Panc1 (cell line): ENCODE measurements at regions not wholly inside any gene's neighbourhood (a gene's known extent, or its start where the extent isn't known, plus 50 kb on each side); places are given as distances from the start of the nearest gene placed in this dataset.

Experiments
- ATAC-seq: fragments of 200-7000 bp; cut with Tn5 transposase; 2 replicates; pipeline ENCODE4 v1.9.1; 2020; ENCODE audit warnings: mild to moderate bottlenecking, moderate library complexity
- BruUV-seq: library from RNA; stranded (reverse); fragments of 400-500 nt; replicated peaks from 2 replicates; lab custom pipeline; 2021; lab: Mats Ljungman, UMichigan
- CTCF ChIA-PET: fragments of 300-600 bp; sonication (Branson Sonifier 250); formaldehyde crosslinking; loops from one replicate; lab custom pipeline; 2022; ENCODE audit warnings: antibody characterized with exemption; lab: Charles Lee
- POLR2A ChIA-PET: fragments of 300-600 bp; sonication (Branson Sonifier 250); formaldehyde crosslinking; loops from one replicate; lab custom pipeline; 2022; ENCODE audit warnings: antibody characterized with exemption; lab: Charles Lee
- DNase-seq: peaks from one replicate; pipeline ENCODE4 v3.0.0-alpha.2; 2010; ENCODE audit warnings: low read depth, low spot score
- H3K27ac ChIP-seq: 2 replicates; pipeline ENCODE4 v1.5.1; 2011; ENCODE audit warnings: mild to moderate bottlenecking, low read length, inconsistent platforms
- H3K27me3 ChIP-seq: fragments of 200-500 bp; sonication (Bioruptor generic); 2 replicates; pipeline ENCODE4 v1.6.0; 2014; ENCODE audit warnings: low read length, inconsistent platforms; ENCODE audit not compliant: control insufficient read depth, insufficient read depth
- H3K36me3 ChIP-seq: fragments of 200-500 bp; sonication (Bioruptor generic); 2 replicates; pipeline ENCODE4 v1.5.1; 2014; ENCODE audit warnings: inconsistent platforms, mild to moderate bottlenecking, low read length, moderate library complexity; ENCODE audit not compliant: control insufficient read depth, insufficient read depth
- H3K4me1 ChIP-seq: 2 replicates; pipeline ENCODE4 v1.5.1; 2011; ENCODE audit warnings: inconsistent platforms, mild to moderate bottlenecking, low read length, moderate library complexity; ENCODE audit not compliant: control insufficient read depth, insufficient read depth
- H3K4me3 ChIP-seq, 2 experiments: 2 replicates each; pipeline ENCODE4 v1.5.1; 2011 to 2012; ENCODE audit warnings: low read depth in 2 of 2, low read length in 2 of 2, mild to moderate bottlenecking in 2 of 2, inconsistent platforms in 1 of 2, moderate library complexity in 1 of 2
- H3K9me3 ChIP-seq: fragments of 200-500 bp; sonication (Bioruptor generic); 2 replicates; pipeline ENCODE4 v1.5.1; 2014; ENCODE audit warnings: low read depth, mild to moderate bottlenecking, inconsistent platforms, low read length, moderate library complexity; ENCODE audit not compliant: control insufficient read depth, insufficient read depth
- CTCF ChIP-seq: fragments of 450-650 bp; IDR thresholded peaks from 2 replicates; pipeline ENCODE4 v1.5.1; 2017; ENCODE audit warnings: mild to moderate bottlenecking
- POLR2AphosphoS5 ChIP-seq: IDR thresholded peaks from 2 replicates; pipeline ENCODE4 v1.6.1; 2012; ENCODE audit warnings: mild to moderate bottlenecking, low read depth, low read length, moderate library complexity
- REST ChIP-seq, 2 experiments: IDR thresholded peaks; 2 replicates each; pipeline ENCODE4 v1.6.1; 2011 to 2012; ENCODE audit warnings: low read depth in 2 of 2, control low read depth in 1 of 2, low read length in 1 of 2, mild to moderate bottlenecking in 1 of 2, moderate library complexity in 1 of 2; ENCODE audit not compliant: insufficient read depth in 1 of 2
- SIN3A ChIP-seq: IDR thresholded peaks from 2 replicates; pipeline ENCODE4 v1.6.1; 2012; ENCODE audit warnings: low read depth, mild to moderate bottlenecking, low read length, moderate library complexity, borderline replicate concordance; ENCODE audit not compliant: insufficient read depth
- TCF7L2 ChIP-seq: IDR thresholded peaks from 2 replicates; pipeline ENCODE4 v1.6.1; 2011; ENCODE audit warnings: mild to moderate bottlenecking, low read depth, low read length, inconsistent platforms
- in situ Hi-C: cut with HindIII; loops from 2 replicates; pipeline ENCODE4 v1.10.0; 2016; ENCODE audit warnings: low sequenced_read_pairs, low pct_unique_long_range_greater_than_20kb
- intact Hi-C: fragments of 100-400 bp; cut with micrococcal nuclease; formaldehyde crosslinking; loops from one replicate; pipeline ENCODE4 v1.10.0; 2022; ENCODE audit not compliant: unreplicated experiment

GRCh38 chr14:53603994-53604393, 352.6 kb downstream of the BMP4 start:
- ATAC-seq (no peak), DNase-seq (no peak)
- H3K4me1 ChIP-seq: no peaks in the 10 kb centered on the region
- no peaks in the 10 kb centered on the region for H3K36me3 ChIP-seq
- no peak overlapping the region for H3K27ac ChIP-seq
- ChIA-PET CTCF (no interaction called here), POLR2A (no interaction called here)
- in situ Hi-C loops (no loop called here), intact Hi-C loops (no loop called here)
- H3K9me3 ChIP-seq: no peaks in the 10 kb centered on the region
- H3K27me3 ChIP-seq: no peaks in the 10 kb centered on the region
- H3K4me3 ChIP-seq: no peak overlapping the region
- BruUV-seq: no TSS peak
- TF ChIP-seq SIN3A: no peak
- no peak for TF ChIP-seq POLR2AphosphoS5
- no peak for TF ChIP-seq REST (IDR thresholded peaks at IDR 0.05; ENCODE audit: insufficient read depth in 1 of 2, low read depth in 2 of 2, low read length in 1 of 2)
- TF ChIP-seq TCF7L2: no peak
- TF ChIP-seq CTCF: no peak

- no peak overlapping the region for H3K27ac ChIP-seq
- in situ Hi-C loops: no loop called here
- ATAC-seq: no peak
- ChIA-PET POLR2A (no interaction called here), CTCF (no interaction called here)
- no peaks in the 10 kb centered on the region for H3K9me3 ChIP-seq
- DNase-seq: no peak
- H3K4me1 ChIP-seq: no peaks in the 10 kb centered on the region
- intact Hi-C loops: no loop called here
- no peaks in the 10 kb centered on the region for H3K36me3 ChIP-seq
- no peak for TF ChIP-seq POLR2AphosphoS5
- TF ChIP-seq CTCF: no peak
- TF ChIP-seq TCF7L2: no peak
- no peak for TF ChIP-seq SIN3A
- no peak for TF ChIP-seq REST (IDR thresholded peaks at IDR 0.05; ENCODE audit: insufficient read depth in 1 of 2, low read depth in 2 of 2, low read length in 1 of 2)
- no TSS peak for BruUV-seq
- no peak overlapping the region for H3K4me3 ChIP-seq
- H3K27me3 ChIP-seq: no peaks in the 10 kb centered on the region
Observed at GRCh38 chr14:53601409-53601808, 355.2 kb downstream of the BMP4 start.
